Thyroid gland (tissue), 4 donors: ENCODE measurements at regions not wholly inside any gene's neighbourhood (a gene's known extent, or its start where the extent isn't known, plus 50 kb on each side); places are given as distances from the start of the nearest gene placed in this dataset.

Experiments
- DNase-seq, 2 donors: peaks; one replicate each; pipeline ENCODE4 v3.0.0-alpha.2; 2019
- H3K27ac ChIP-seq, 3 donors: fragments of 200-600 bp; sonication (generic); 1 replicate in 2 of 3; 2 replicates in 1 of 3; pipeline ENCODE4 v1.5.1; 2016 to 2019; ENCODE audit warnings: mild to moderate bottlenecking in 1 of 3, moderate library complexity in 1 of 3
- H3K27me3 ChIP-seq: fragments of 200-600 bp; sonication (generic); one replicate; pipeline ENCODE4 v1.5.1; 2019
- H3K36me3 ChIP-seq, 2 donors: fragments of 200-600 bp; sonication (generic); one replicate each; pipeline ENCODE4 v1.5.1; 2016 to 2019
- H3K4me1 ChIP-seq, 2 donors: fragments of 200-600 bp; sonication (generic); one replicate each; pipeline ENCODE4 v1.5.1; 2017 to 2019
- H3K4me3 ChIP-seq, 3 donors: fragments of 200-600 bp; sonication (generic); replicated peaks in 1 of 3; 1 replicate in 2 of 3; 2 replicates in 1 of 3; pipeline ENCODE4 v1.5.1; 2016; ENCODE audit warnings: mild to moderate bottlenecking in 1 of 3
- H3K9me3 ChIP-seq: fragments of 200-600 bp; sonication (generic); one replicate; pipeline ENCODE4 v1.5.1; 2017
- POLR2A ChIP-seq, 2 donors: fragments of 450-650 bp; IDR thresholded peaks; one replicate each; pipeline ENCODE4 v1.6.1; 2017; ENCODE audit warnings: antibody characterized with exemption in 2 of 2, mild to moderate bottlenecking in 2 of 2, moderate library complexity in 1 of 2
- WGBS, 2 donors: methylation state at CpG; one replicate each; pipeline ENCODE4 v1.1.5; 2017; 5-methylcytosine and 5-hydroxymethylcytosine counted together
- intact Hi-C: fragments of 100-400 bp; cut with DNase I; formaldehyde crosslinking; loops from one replicate; pipeline ENCODE4 v1.15.1; 2023
- TF ChIP-seq, protein P1 (sequence below), 6 experiments: fragments of 200-600 bp in 3 of 6; fragments of 450-650 bp in 3 of 6; sonication (generic) in 3 of 6; IDR thresholded peaks; one replicate each; pipeline ENCODE4 v1.5.1; 2016 to 2019; ENCODE audit warnings: antibody characterized with exemption in 6 of 6, mild to moderate bottlenecking in 2 of 6, inconsistent platforms in 1 of 6, moderate library complexity in 1 of 6

GRCh38 chr10:100684688-100685235 is 60.6 kb upstream of the PAX2 start:
- no peaks in the 10 kb centered on the region for H3K9me3 ChIP-seq
- H3K27me3 ChIP-seq = peaks cover 15% of the 10 kb centered on the region
- intact Hi-C loops = no loop called here
- H3K4me1 ChIP-seq = no peaks in the 10 kb centered on the region
- H3K27ac ChIP-seq = no peak overlapping the region
- TF ChIP-seq, protein P1, sequence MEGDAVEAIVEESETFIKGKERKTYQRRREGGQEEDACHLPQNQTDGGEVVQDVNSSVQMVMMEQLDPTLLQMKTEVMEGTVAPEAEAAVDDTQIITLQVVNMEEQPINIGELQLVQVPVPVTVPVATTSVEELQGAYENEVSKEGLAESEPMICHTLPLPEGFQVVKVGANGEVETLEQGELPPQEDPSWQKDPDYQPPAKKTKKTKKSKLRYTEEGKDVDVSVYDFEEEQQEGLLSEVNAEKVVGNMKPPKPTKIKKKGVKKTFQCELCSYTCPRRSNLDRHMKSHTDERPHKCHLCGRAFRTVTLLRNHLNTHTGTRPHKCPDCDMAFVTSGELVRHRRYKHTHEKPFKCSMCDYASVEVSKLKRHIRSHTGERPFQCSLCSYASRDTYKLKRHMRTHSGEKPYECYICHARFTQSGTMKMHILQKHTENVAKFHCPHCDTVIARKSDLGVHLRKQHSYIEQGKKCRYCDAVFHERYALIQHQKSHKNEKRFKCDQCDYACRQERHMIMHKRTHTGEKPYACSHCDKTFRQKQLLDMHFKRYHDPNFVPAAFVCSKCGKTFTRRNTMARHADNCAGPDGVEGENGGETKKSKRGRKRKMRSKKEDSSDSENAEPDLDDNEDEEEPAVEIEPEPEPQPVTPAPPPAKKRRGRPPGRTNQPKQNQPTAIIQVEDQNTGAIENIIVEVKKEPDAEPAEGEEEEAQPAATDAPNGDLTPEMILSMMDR (IDR thresholded peaks at IDR 0.05) = no peak
- TF ChIP-seq POLR2A (IDR thresholded peaks at IDR 0.05) = no peak
- 3 to 4% methylated on average over 9 of the region's 9 CpGs for WGBS, 2 donors
- DNase-seq = no peak
- H3K4me3 ChIP-seq = no peak overlapping the region
- H3K36me3 ChIP-seq = no peaks in the 10 kb centered on the region

DNA sequence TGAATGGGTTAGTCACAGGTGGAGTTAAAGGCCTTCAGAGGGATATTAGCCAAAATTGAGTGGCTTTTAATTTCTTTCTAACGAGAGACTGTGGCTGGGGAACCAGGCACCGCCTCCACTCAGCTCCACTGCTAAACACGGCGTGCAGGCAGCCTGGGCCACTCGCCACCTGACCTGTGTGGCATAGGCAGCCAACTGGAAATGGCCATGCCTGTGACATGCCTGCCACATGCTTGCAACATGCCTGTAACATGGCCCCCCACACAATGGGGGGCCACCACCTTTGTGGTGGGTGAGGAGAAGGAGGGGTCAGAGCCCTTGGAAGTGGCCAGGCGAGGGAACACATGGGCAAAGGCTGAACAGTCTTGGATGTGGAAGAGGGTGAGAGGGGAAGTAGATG is 60.1 kb upstream of the PAX2 start:
- Histone ChIP-seq H3K4me1 (no peaks in the 10 kb centered on the region), H3K9me3 (no peaks in the 10 kb centered on the region), H3K4me3 (no peak overlapping the region), H3K27me3 (peaks cover 15% of the 10 kb centered on the region), H3K36me3 (no peaks in the 10 kb centered on the region), H3K27ac (no peak overlapping the region)
- TF ChIP-seq POLR2A (IDR thresholded peaks at IDR 0.05) = no peak
- TF ChIP-seq, protein P1 (IDR thresholded peaks at IDR 0.05) = no peak
- WGBS, 2 donors = 38 to 44% methylated on average over 6 of the region's 6 CpGs
- no peak for DNase-seq
- intact Hi-C loops = no loop called here

DNA sequence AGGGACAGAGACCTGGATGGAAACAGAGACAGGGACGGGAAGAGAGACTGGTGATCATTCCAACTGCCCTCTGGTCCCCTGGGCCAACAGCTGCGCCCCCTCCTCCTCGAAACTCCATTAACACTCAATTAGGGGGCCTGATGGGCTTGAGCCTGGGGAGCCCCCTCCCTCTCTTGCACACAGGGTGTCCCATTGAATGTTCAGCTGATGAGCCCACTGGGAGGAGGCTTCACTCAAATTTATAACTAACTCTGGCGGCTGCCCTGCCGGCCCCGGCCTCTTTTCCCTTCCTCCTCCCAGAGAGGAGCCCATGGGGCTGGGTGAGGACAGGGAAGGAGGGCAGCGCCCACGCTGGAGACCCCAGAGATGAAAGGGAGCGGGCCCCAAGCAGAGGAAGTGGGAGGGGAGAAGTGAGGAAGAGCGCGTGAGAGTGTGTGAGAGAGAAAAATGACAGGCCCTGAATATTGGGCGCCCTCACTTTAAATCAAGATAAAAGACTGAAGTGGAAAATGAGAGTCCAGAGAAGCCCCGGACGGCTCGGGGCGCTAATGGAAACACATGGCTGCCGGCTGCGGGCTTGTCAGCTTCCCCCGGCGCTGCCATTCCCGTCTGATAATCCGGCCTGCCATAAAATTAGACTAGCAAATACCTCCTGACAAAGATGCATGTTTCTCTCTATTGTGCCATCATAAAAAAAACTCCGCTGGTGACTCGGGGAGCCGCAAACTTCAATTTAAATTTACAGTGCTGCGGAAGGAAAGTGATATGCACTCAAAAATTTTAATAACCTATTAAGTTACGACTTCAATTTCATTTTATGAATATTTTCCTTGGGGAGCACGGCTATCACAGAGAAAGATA is 58.0 kb upstream of the PAX2 start:
- intact Hi-C loops = no loop called here
- peaks cover 8% of the 10 kb centered on the region for H3K27me3 ChIP-seq

DNA sequence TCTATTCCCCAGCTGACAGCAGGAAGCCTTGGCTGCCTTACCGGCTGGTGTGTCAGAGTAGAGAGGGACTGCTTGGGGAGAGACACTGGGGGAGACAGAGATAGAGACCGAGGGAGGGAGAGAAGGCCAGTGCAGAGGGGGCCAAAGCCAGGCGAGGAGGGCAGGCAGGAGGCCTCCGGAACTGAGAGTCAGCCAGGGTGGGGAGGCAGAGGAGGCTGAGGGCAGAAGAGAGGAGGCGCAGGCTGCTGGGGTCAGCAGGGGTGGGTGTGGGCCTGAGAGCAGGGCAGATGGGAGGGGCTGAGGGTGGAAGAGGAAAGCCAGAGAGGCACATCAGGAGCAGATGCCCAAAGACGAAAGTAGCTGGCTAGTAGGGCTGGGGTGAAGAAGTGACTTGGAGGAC is 57.2 kb upstream of the PAX2 start:
- Histone ChIP-seq H3K9me3 (no peaks in the 10 kb centered on the region), H3K27ac (no peak overlapping the region), H3K4me1 (no peaks in the 10 kb centered on the region), H3K36me3 (no peaks in the 10 kb centered on the region), H3K4me3 (no peak overlapping the region), H3K27me3 (peaks cover 7% of the 10 kb centered on the region)
- WGBS, 2 donors = 21 to 30% methylated on average over 6 of the region's 6 CpGs
- intact Hi-C loops = no loop called here
- TF ChIP-seq POLR2A (IDR thresholded peaks at IDR 0.05) = no peak
- TF ChIP-seq, protein P1 (IDR thresholded peaks at IDR 0.05) = no peak
- DNase-seq = no peak

More for the DNA sequence above, 58.0 kb upstream of the PAX2 start:
- Histone ChIP-seq H3K9me3 (no peaks in the 10 kb centered on the region), H3K36me3 (no peaks in the 10 kb centered on the region), H3K4me3 (no peak overlapping the region), H3K27ac (no peak overlapping the region), H3K4me1 (no peaks in the 10 kb centered on the region)
- no peak for DNase-seq
- 28 to 32% methylated on average over 28 of the region's 28 CpGs for WGBS, 2 donors
- TF ChIP-seq, protein P1 (IDR thresholded peaks at IDR 0.05) = no peak
- no peak for TF ChIP-seq POLR2A (IDR thresholded peaks at IDR 0.05)

DNA sequence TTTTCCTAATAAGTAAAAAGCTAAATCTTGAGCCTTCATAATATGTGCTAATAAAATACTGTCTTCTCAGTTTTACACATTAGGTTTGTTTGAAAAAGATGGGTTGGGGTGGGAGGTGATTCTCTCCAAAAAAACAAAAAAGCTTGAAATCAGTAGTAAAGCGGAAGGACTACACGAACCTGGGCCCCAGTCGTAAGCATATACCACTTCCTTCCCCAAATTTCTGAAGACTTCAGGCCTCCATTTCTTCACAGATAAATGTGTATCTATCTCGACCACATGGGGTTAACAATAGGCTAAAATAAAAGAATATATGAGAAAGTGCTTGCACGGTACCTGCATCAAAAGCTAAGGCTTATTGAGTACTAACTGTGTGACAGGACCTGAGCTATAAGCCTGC is 51.6 kb upstream of the PAX2 start:
- DNase-seq = no peak
- TF ChIP-seq, protein P1 (IDR thresholded peaks at IDR 0.05) = no peak
- TF ChIP-seq POLR2A (IDR thresholded peaks at IDR 0.05) = no peak
- H3K4me1 ChIP-seq = no peaks in the 10 kb centered on the region
- H3K27ac ChIP-seq = no peak overlapping the region
- H3K9me3 ChIP-seq = no peaks in the 10 kb centered on the region
- intact Hi-C loops = no loop called here
- WGBS, 2 donors = 69 to 70% methylated on average over 5 of the region's 5 CpGs
- H3K36me3 ChIP-seq = no peaks in the 10 kb centered on the region
- H3K4me3 ChIP-seq = no peak overlapping the region
- H3K27me3 ChIP-seq = no peaks in the 10 kb centered on the region
